Smooth muscle cell (in vitro differentiated cells): ENCODE measurements at regions not wholly inside any gene's neighbourhood (a gene's known extent, or its start where the extent isn't known, plus 50 kb on each side); places are given as distances from the start of the nearest gene placed in this dataset.

Experiments
- DNase-seq: peaks from one replicate; lab custom pipeline; 2025; ENCODE audit not compliant: unreplicated experiment; lab: John Stamatoyannopoulos, UW
- H2AFZ ChIP-seq: fragments of 200-600 bp; sonication (generic); 2 replicates; pipeline ENCODE4 v1.6.0; 2016; ENCODE audit warnings: antibody characterized with exemption, low read depth, mild to moderate bottlenecking
- H3F3A ChIP-seq: fragments of 200-600 bp; sonication (generic); 2 replicates; pipeline ENCODE4 v1.6.0; 2017; ENCODE audit warnings: antibody characterized with exemption, low read depth
- H3K27ac ChIP-seq: fragments of 200-600 bp; sonication (generic); 2 replicates; pipeline ENCODE4 v1.5.1; 2016; ENCODE audit warnings: low read depth, mild to moderate bottlenecking
- H3K27me3 ChIP-seq: fragments of 200-600 bp; sonication (generic); 2 replicates; pipeline ENCODE4 v1.6.1; 2016; ENCODE audit warnings: low read depth, mild to moderate bottlenecking
- H3K36me3 ChIP-seq: fragments of 200-600 bp; sonication (generic); 2 replicates; pipeline ENCODE4 v1.5.1; 2016; ENCODE audit warnings: low read depth
- H3K4me1 ChIP-seq: fragments of 200-600 bp; sonication (generic); 2 replicates; pipeline ENCODE4 v1.5.1; 2016; ENCODE audit warnings: low read depth
- H3K4me2 ChIP-seq: fragments of 200-600 bp; sonication (generic); 2 replicates; pipeline ENCODE4 v1.6.0; 2016; ENCODE audit warnings: mild to moderate bottlenecking
- H3K4me3 ChIP-seq: fragments of 200-600 bp; sonication (generic); 2 replicates; pipeline ENCODE4 v1.5.1; 2016; ENCODE audit warnings: mild to moderate bottlenecking
- H3K79me2 ChIP-seq: fragments of 200-600 bp; sonication (generic); 2 replicates; pipeline ENCODE4 v1.6.0; 2016; ENCODE audit warnings: low read depth, mild to moderate bottlenecking
- H3K9ac ChIP-seq: fragments of 200-600 bp; sonication (generic); 2 replicates; pipeline ENCODE4 v1.6.0; 2016; ENCODE audit warnings: low read depth
- H3K9me3 ChIP-seq: fragments of 200-600 bp; sonication (generic); replicated peaks from 2 replicates; pipeline ENCODE4 v1.5.1; 2016; ENCODE audit warnings: low read depth
- H4K20me1 ChIP-seq: fragments of 200-600 bp; sonication (generic); 2 replicates; pipeline ENCODE4 v1.6.0; 2016; ENCODE audit warnings: low read depth
- WGBS: methylation state at CpG from one replicate; pipeline ENCODE4 v1.1.7; 2016; ENCODE audit warnings: low lambda C conversion rate; 5-methylcytosine and 5-hydroxymethylcytosine counted together
- TF ChIP-seq, protein P1 (sequence below): fragments of 200-600 bp; sonication (generic); IDR thresholded peaks from 2 replicates; pipeline ENCODE4 v1.5.1; 2017; ENCODE audit warnings: borderline replicate concordance, mild to moderate bottlenecking, antibody characterized with exemption; ENCODE audit not compliant: insufficient read depth, poor library complexity, severe bottlenecking

DNA sequence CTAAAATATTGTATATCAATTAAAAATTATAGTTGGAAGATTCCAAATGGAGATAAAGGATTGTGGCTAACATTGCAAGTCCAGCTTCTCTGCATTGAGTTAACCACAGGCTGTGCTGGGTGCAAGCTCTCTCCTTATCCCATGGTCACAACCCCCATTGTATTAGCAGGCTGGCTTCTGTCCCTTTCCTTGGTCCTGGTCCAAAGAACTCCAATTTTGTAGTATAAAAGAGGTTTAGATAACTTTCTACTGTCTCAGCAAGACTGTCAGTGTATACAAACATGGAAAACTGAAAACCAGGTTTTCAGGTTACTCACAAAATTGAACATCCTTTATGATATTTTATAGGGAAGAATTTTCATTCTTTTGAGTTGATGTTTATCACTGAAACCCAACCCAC, 76.6 kb upstream of the HS3ST3A1 start:
- no peak overlapping the region for H2AFZ ChIP-seq
- H3F3A ChIP-seq, result no peaks in the 10 kb centered on the region
- H3K4me3 ChIP-seq, result no peak overlapping the region
- H3K9me3 ChIP-seq, result no peaks in the 10 kb centered on the region
- TF ChIP-seq, protein P1, sequence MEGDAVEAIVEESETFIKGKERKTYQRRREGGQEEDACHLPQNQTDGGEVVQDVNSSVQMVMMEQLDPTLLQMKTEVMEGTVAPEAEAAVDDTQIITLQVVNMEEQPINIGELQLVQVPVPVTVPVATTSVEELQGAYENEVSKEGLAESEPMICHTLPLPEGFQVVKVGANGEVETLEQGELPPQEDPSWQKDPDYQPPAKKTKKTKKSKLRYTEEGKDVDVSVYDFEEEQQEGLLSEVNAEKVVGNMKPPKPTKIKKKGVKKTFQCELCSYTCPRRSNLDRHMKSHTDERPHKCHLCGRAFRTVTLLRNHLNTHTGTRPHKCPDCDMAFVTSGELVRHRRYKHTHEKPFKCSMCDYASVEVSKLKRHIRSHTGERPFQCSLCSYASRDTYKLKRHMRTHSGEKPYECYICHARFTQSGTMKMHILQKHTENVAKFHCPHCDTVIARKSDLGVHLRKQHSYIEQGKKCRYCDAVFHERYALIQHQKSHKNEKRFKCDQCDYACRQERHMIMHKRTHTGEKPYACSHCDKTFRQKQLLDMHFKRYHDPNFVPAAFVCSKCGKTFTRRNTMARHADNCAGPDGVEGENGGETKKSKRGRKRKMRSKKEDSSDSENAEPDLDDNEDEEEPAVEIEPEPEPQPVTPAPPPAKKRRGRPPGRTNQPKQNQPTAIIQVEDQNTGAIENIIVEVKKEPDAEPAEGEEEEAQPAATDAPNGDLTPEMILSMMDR, result no peak
- no peaks in the 10 kb centered on the region for H3K4me1 ChIP-seq
- H3K9ac ChIP-seq, result no peak overlapping the region
- H4K20me1 ChIP-seq, result no peaks in the 10 kb centered on the region
- H3K27me3 ChIP-seq, result no peaks in the 10 kb centered on the region
- no peaks in the 10 kb centered on the region for H3K79me2 ChIP-seq
- no peak for DNase-seq
- H3K36me3 ChIP-seq, result no peaks in the 10 kb centered on the region
- no peak overlapping the region for H3K27ac ChIP-seq
- no peak overlapping the region for H3K4me2 ChIP-seq

DNA sequence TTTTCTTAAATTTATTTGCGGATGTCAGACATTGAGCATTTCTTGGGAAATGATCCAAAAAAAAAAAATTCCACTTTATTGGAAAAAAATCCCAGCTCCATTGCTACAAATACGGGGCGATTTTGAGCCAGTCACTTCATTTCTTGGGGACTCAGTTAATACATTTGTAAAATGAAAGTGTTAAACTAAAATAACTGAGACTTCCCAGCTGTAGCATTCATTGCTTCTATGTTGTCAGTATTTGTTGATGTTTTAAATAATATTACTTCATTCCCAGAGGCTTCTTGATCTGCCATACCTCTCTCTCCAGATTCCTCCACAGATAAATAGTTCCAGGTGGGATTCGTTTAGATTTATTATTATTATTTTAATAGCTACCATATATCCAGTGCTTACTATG, 77.1 kb upstream of the HS3ST3A1 start:
- no peaks in the 10 kb centered on the region for H3K9me3 ChIP-seq
- H3K4me1 ChIP-seq, result no peaks in the 10 kb centered on the region
- TF ChIP-seq, protein P1, result no peak
- WGBS, result 94% methylated on average over 4 of the region's 4 CpGs
- no peaks in the 10 kb centered on the region for H3K36me3 ChIP-seq
- H3K79me2 ChIP-seq, result no peaks in the 10 kb centered on the region
- DNase-seq, result no peak
- H3K27me3 ChIP-seq, result no peaks in the 10 kb centered on the region
- no peak overlapping the region for H3K4me2 ChIP-seq
- H3K27ac ChIP-seq, result no peak overlapping the region
- no peaks in the 10 kb centered on the region for H4K20me1 ChIP-seq
- H3K4me3 ChIP-seq, result no peak overlapping the region
- no peaks in the 10 kb centered on the region for H3F3A ChIP-seq
- no peak overlapping the region for H3K9ac ChIP-seq
- no peak overlapping the region for H2AFZ ChIP-seq

DNA sequence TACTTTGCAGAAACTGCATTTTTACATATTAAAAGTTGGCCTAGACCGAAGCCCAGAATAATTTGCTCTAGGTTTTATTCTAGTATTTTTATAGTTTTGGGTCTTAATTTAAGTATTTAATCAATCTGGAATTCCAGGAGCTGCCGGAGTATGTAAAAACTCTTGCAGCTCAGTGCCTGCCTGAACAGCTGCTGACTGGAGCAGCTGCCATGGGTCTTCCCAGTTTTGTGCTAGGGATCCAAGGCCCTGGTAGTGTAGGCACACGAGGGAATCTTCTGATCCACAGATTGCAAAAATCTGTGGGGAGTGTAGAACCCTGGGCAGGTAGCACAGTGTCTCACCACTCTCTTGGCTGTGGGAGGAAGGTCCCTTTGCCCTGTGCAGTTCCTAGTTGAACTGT, 87.0 kb upstream of the HS3ST3A1 start:
- H3K9me3 ChIP-seq, result no peaks in the 10 kb centered on the region
- TF ChIP-seq, protein P1, result no peak
- H3K27me3 ChIP-seq, result no peaks in the 10 kb centered on the region
- H3K36me3 ChIP-seq, result no peaks in the 10 kb centered on the region
- WGBS, result 95% methylated on average over 3 of the region's 3 CpGs
- no peak overlapping the region for H2AFZ ChIP-seq
- H3K79me2 ChIP-seq, result no peaks in the 10 kb centered on the region
- no peaks in the 10 kb centered on the region for H3K4me1 ChIP-seq
- no peak for DNase-seq
- H4K20me1 ChIP-seq, result no peaks in the 10 kb centered on the region
- no peak overlapping the region for H3K4me3 ChIP-seq
- no peak overlapping the region for H3K9ac ChIP-seq
- H3K4me2 ChIP-seq, result no peak overlapping the region
- no peak overlapping the region for H3K27ac ChIP-seq
- H3F3A ChIP-seq, result no peaks in the 10 kb centered on the region

DNA sequence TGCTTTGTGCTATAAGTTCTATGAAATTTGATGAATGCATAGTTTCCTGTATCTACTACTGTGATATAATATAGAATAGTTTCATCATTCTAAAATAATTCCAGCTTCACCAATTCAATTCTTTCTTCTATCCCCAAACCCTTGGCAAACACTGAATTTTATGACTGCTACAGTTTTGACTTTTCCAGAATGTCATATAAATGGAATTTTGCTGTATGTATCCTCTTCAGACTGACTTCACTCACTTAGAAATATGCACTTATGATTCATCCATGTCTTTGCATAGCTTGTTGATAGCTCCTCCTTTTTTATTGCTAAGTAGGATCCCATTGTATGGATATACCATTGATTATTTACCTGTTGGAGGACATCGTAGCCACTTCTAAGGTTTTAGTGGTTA, 89.1 kb upstream of the HS3ST3A1 start:
- no peaks in the 10 kb centered on the region for H3K36me3 ChIP-seq
- no peak for DNase-seq
- H3K79me2 ChIP-seq, result no peaks in the 10 kb centered on the region
- H3K9ac ChIP-seq, result no peak overlapping the region
- WGBS, result 97% methylated on average over 1 of the region's 1 CpG
- no peak overlapping the region for H3K4me3 ChIP-seq
- H4K20me1 ChIP-seq, result no peaks in the 10 kb centered on the region
- H3F3A ChIP-seq, result no peaks in the 10 kb centered on the region
- H3K9me3 ChIP-seq, result no peaks in the 10 kb centered on the region
- TF ChIP-seq, protein P1, result no peak
- H3K27me3 ChIP-seq, result no peaks in the 10 kb centered on the region
- H3K27ac ChIP-seq, result no peak overlapping the region
- no peaks in the 10 kb centered on the region for H3K4me1 ChIP-seq
- H2AFZ ChIP-seq, result no peak overlapping the region
- no peak overlapping the region for H3K4me2 ChIP-seq
